Left lobe of liver (tissue), 2 donors: ENCODE measurements at regions not wholly inside any gene's neighbourhood (a gene's known extent, or its start where the extent isn't known, plus 50 kb on each side); places are given as distances from the start of the nearest gene placed in this dataset.
"Not testable (repeated sequence)": the region's sequence is repeated elsewhere in the genome, so short reads cannot be mapped to it uniquely, and the experiment has no call there.

Experiments
- ATAC-seq: fragments of 200-7000 bp; cut with Tn5 transposase; one replicate; pipeline ENCODE4 v1.9.1; 2020; ENCODE audit warnings: mild to moderate bottlenecking, moderate library complexity
- DNase-seq: peaks from one replicate; pipeline ENCODE4 v3.0.0-alpha.2; 2020; ENCODE audit warnings: low spot score
- donor health status: DM: no; HTN: no; CAD: no; lungs with moderate emphysema.
- donor health status: DM: no; HTN: yes; CAD: no.

GRCh38 chr13:83498481-83499190 lies 383.6 kb downstream of the SLITRK1 start:
- DNase-seq (no peak), ATAC-seq (no peak)

- ATAC-seq (no peak), DNase-seq (no peak)
Measured at GRCh38 chr13:83498045-83498444, 384.2 kb downstream of the SLITRK1 start.

- DNase-seq: no peak
- ATAC-seq: no peak
Measured at GRCh38 chr13:83496501-83496900, 385.8 kb downstream of the SLITRK1 start.

- ATAC-seq: no peak
- no peak for DNase-seq
Measured at GRCh38 chr13:83485101-83485500, 397.2 kb downstream of the SLITRK1 start.

GRCh38 chr13:83471011-83471410 lies 411.3 kb downstream of the SLITRK1 start:
- ATAC-seq (no peak), DNase-seq (no peak)

- ATAC-seq (no peak), DNase-seq (no peak)
Measured at GRCh38 chr13:83470133-83470797, 412.0 kb downstream of the SLITRK1 start.

- no peak for DNase-seq
- no peak for ATAC-seq
Measured at GRCh38 chr13:83453723-83454122, 428.6 kb downstream of the SLITRK1 start.

GRCh38 chr13:83453300-83453699 lies 429.0 kb downstream of the SLITRK1 start:
- DNase-seq (no peak), ATAC-seq (no peak)

- ATAC-seq (no peak), DNase-seq (no peak)
Measured at GRCh38 chr13:83452292-83452950, 429.9 kb downstream of the SLITRK1 start.

GRCh38 chr13:83450591-83450990 lies 431.7 kb downstream of the SLITRK1 start:
- DNase-seq: no peak
- ATAC-seq: no peak

- ATAC-seq (no peak), DNase-seq (no peak)
Measured at GRCh38 chr13:83449668-83450395, 432.4 kb downstream of the SLITRK1 start.

- ATAC-seq: no peak
- no peak for DNase-seq
Measured at GRCh38 chr13:83440465-83440864, 441.8 kb downstream of the SLITRK1 start.

GRCh38 chr13:83439464-83439863 lies 442.8 kb downstream of the SLITRK1 start:
- ATAC-seq, DNase-seq: not testable (repeated sequence)

GRCh38 chr13:83423861-83424260 lies 458.4 kb downstream of the SLITRK1 start:
- ATAC-seq (no peak), DNase-seq (no peak)

- DNase-seq (no peak), ATAC-seq (no peak)
Measured at GRCh38 chr13:83423381-83423780, 458.9 kb downstream of the SLITRK1 start.

- ATAC-seq (no peak), DNase-seq (no peak)
Measured at GRCh38 chr13:83414393-83414792, 467.9 kb downstream of the SLITRK1 start.

GRCh38 chr13:83386609-83387008 lies 495.7 kb downstream of the SLITRK1 start:
- DNase-seq: no peak

GRCh38 chr13:83378908-83379307 lies 503.4 kb downstream of the SLITRK1 start:
- ATAC-seq (no peak), DNase-seq (no peak)

More at GRCh38 chr13:83386609-83387008, 495.7 kb downstream of the SLITRK1 start:
- ATAC-seq: no peak

- DNase-seq (no peak), ATAC-seq (no peak)
Measured at GRCh38 chr13:83377491-83377890, 504.8 kb downstream of the SLITRK1 start.

GRCh38 chr13:83372786-83373185 lies 509.5 kb downstream of the SLITRK1 start:
- ATAC-seq (no peak), DNase-seq (no peak)

GRCh38 chr13:83365723-83366122 lies 516.6 kb downstream of the SLITRK1 start:
- DNase-seq (no peak), ATAC-seq (no peak)
